Stimulated activated CD4-positive, alpha-beta T cell treated with anti-CD3 and anti-CD28 coated beads, Interleukin-12 subunit alpha, Interleukin-12 subunit beta, amount 100 ng/mL, for 24 hours (primary cell): ENCODE measurements at regions not wholly inside any gene's neighbourhood (a gene's known extent, or its start where the extent isn't known, plus 50 kb on each side); places are given as distances from the start of the nearest gene placed in this dataset.

ENCODE experiments used
- DNase-seq, 2 experiments: peaks; one replicate each; pipeline ENCODE4 v3.0.0-alpha.2; 2020; ENCODE audit warnings: low read depth in 2 of 2

GRCh38 chr6:112799889-112800288 is 452.8 kb downstream of the RFPL4B start:
- DNase-seq = no peak

- no peak for DNase-seq
Measured at GRCh38 chr6:112800439-112800838, 453.3 kb downstream of the RFPL4B start.

GRCh38 chr6:112800916-112801315 is 453.8 kb downstream of the RFPL4B start:
- no peak for DNase-seq

- no peak for DNase-seq
Measured at GRCh38 chr6:112801468-112802080, 454.4 kb downstream of the RFPL4B start.

GRCh38 chr6:112802144-112802543 is 455.0 kb downstream of the RFPL4B start:
- no peak for DNase-seq

- DNase-seq = no peak
Measured at GRCh38 chr6:112804638-112805330, 457.7 kb downstream of the RFPL4B start.

GRCh38 chr6:112806163-112806865 is 459.2 kb downstream of the RFPL4B start:
- no peak for DNase-seq

GRCh38 chr6:112821476-112821875 is 474.3 kb downstream of the RFPL4B start:
- no peak for DNase-seq

GRCh38 chr6:112822769-112823168 is 475.6 kb downstream of the RFPL4B start:
- DNase-seq = no peak

- no peak for DNase-seq
Measured at GRCh38 chr6:112827793-112828192, 480.7 kb downstream of the RFPL4B start.

- no peak for DNase-seq
Measured at GRCh38 chr6:112831022-112831421, 483.9 kb downstream of the RFPL4B start.

GRCh38 chr6:112833581-112834131 is 486.5 kb downstream of the RFPL4B start:
- no peak for DNase-seq

- no peak for DNase-seq
Measured at GRCh38 chr6:112835078-112835477, 487.9 kb downstream of the RFPL4B start.

GRCh38 chr6:112839525-112839961 is 492.4 kb downstream of the RFPL4B start:
- DNase-seq = no peak

- no peak for DNase-seq
Measured at GRCh38 chr6:112841553-112842329, 494.6 kb downstream of the RFPL4B start.

GRCh38 chr6:112842330-112842685 is 495.2 kb downstream of the RFPL4B start:
- no peak for DNase-seq

- DNase-seq = no peak
Measured at GRCh38 chr6:112846681-112847080, 499.6 kb downstream of the RFPL4B start.

GRCh38 chr6:112851146-112851545 is 504.0 kb downstream of the RFPL4B start:
- no peak for DNase-seq

- DNase-seq = no peak
Measured at GRCh38 chr6:112853162-112853561, 506.0 kb downstream of the RFPL4B start.

- no peak for DNase-seq
Measured at GRCh38 chr6:112863753-112864152, 516.6 kb downstream of the RFPL4B start.

- DNase-seq = no peak
Measured at GRCh38 chr6:112865131-112865530, 518.0 kb downstream of the RFPL4B start.

- no peak for DNase-seq
Measured at GRCh38 chr6:112874881-112875280, 527.8 kb downstream of the RFPL4B start.
